Globus pallidus (tissue), 1 donor: ENCODE measurements at regions not wholly inside any gene's neighbourhood (a gene's known extent, or its start where the extent isn't known, plus 50 kb on each side); places are given as distances from the start of the nearest gene placed in this dataset.

ENCODE experiments used
- DNase-seq: peaks from one replicate; pipeline ENCODE4 v3.0.0-alpha.2; 2015; ENCODE audit warnings: low spot score

GRCh38 chr6:37105148-37106050, 64.6 kb upstream of the PIM1 start:
- DNase-seq: no peak

GRCh38 chr6:37106051-37106363, 63.9 kb upstream of the PIM1 start:
- DNase-seq: no peak

- no peak for DNase-seq
These were observed 63.4 kb upstream of the PIM1 start for GRCh38 chr6:37106554-37106953.

- DNase-seq: no peak
These were observed 62.9 kb upstream of the PIM1 start for GRCh38 chr6:37106982-37107491.

GRCh38 chr6:37109714-37110499, 60.0 kb upstream of the PIM1 start:
- no peak for DNase-seq

GRCh38 chr6:37110500-37111461, 59.2 kb upstream of the PIM1 start:
- DNase-seq: no peak

- DNase-seq: no peak
These were observed 56.0 kb upstream of the PIM1 start for GRCh38 chr6:37113976-37114375.

GRCh38 chr6:37114612-37115011, 55.3 kb upstream of the PIM1 start:
- DNase-seq: no peak

- DNase-seq: no peak
These were observed 54.6 kb upstream of the PIM1 start for GRCh38 chr6:37115236-37115895.

- DNase-seq: no peak
These were observed 53.6 kb upstream of the PIM1 start for GRCh38 chr6:37116326-37116725.

GRCh38 chr6:37119387-37119886, 50.5 kb upstream of the PIM1 start:
- DNase-seq: no peak
